BE2C (cell line): ENCODE measurements at regions not wholly inside any gene's neighbourhood (a gene's known extent, or its start where the extent isn't known, plus 50 kb on each side); places are given as distances from the start of the nearest gene placed in this dataset.

Experiments
- DNase-seq: peaks from one replicate; pipeline ENCODE4 v3.0.0-alpha.2; 2020
- H3K27me3 ChIP-seq: fragments of 250-450 bp; sonication (Bioruptor Pico); 2 replicates; pipeline ENCODE4 v1.5.1; 2020; ENCODE audit warnings: mild to moderate bottlenecking
- H3K36me3 ChIP-seq: fragments of 250-450 bp; sonication (Bioruptor Pico); 2 replicates; pipeline ENCODE4 v1.5.1; 2020; ENCODE audit warnings: mild to moderate bottlenecking
- H3K4me1 ChIP-seq: fragments of 250-450 bp; sonication (Bioruptor Pico); 2 replicates; pipeline ENCODE4 v1.5.1; 2020
- H3K4me3 ChIP-seq: 2 replicates; pipeline ENCODE4 v1.5.1; 2011; ENCODE audit warnings: low read depth, low read length
- H3K9me3 ChIP-seq: fragments of 250-450 bp; sonication (Bioruptor Pico); 2 replicates; pipeline ENCODE4 v1.5.1; 2020
- CTCF ChIP-seq: IDR thresholded peaks from 2 replicates; pipeline ENCODE4 v1.5.1; 2012; ENCODE audit warnings: mild to moderate bottlenecking, low read depth, low read length

DNA sequence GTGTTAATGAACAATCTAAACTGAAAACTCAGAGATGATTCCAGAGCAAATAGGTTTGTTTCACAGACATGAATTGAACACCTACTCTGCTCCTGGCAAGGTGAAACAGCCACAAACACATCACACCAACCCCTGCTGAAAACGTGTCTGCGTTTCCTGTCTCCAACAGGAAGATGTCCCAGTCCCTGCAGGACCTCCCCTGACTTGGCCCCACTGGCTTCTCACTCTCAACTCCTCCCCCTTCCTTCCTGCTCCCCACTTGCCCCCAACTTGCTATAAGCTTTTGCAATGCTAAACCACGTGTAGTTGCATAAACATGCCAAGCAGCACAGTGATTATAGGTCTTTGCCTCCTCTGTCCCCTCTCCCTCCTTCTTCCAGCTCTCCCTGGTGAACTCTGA lies 567.6 kb downstream of the BCL11B start:
- H3K4me1 ChIP-seq = no peaks in the 10 kb centered on the region
- no peaks in the 10 kb centered on the region for H3K27me3 ChIP-seq
- no peak overlapping the region for H3K4me3 ChIP-seq
- no peaks in the 10 kb centered on the region for H3K36me3 ChIP-seq
- no peak for TF ChIP-seq CTCF
- no peak for DNase-seq
- 0 out of 2 replicates have a peak, but pooled peaks cover 2% of the 10 kb centered on the region for H3K9me3 ChIP-seq

DNA sequence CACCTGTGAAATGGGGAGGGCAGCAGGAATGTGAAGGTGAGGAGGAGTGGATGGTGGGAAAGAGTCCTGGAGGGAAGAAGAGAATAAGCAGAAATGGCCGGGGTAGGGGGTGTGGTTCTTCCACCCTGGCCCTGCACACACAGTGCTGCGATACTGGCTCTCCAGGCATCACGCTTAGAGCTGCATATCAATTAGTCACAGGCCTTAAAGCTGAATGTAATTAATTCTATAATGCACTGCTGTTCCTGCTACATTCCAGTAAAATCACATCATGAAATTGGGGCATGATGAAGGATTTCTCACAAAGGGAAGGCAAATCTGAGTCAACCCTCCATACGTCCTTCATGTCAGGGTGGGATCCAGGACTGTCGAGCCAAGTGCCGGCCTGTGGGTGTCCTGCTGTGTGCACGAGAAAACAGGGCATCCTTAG lies 566.1 kb downstream of the BCL11B start:
- no peak overlapping the region for H3K4me3 ChIP-seq
- H3K36me3 ChIP-seq = no peaks in the 10 kb centered on the region
- no peaks in the 10 kb centered on the region for H3K9me3 ChIP-seq
- DNase-seq = no peak
- no peak for TF ChIP-seq CTCF
- no peaks in the 10 kb centered on the region for H3K4me1 ChIP-seq
- H3K27me3 ChIP-seq = no peaks in the 10 kb centered on the region

- TF ChIP-seq CTCF = no peak
- Histone ChIP-seq H3K36me3 (no peaks in the 10 kb centered on the region), H3K27me3 (no peaks in the 10 kb centered on the region), H3K9me3 (no peaks in the 10 kb centered on the region), H3K4me1 (no peaks in the 10 kb centered on the region), H3K4me3 (no peak overlapping the region)
- DNase-seq = no peak
These were observed 564.5 kb downstream of the BCL11B start for GRCh38 chr14:98707522-98707921.

GRCh38 chr14:98708555-98708954 lies 563.4 kb downstream of the BCL11B start:
- no peaks in the 10 kb centered on the region for H3K27me3 ChIP-seq
- no peaks in the 10 kb centered on the region for H3K36me3 ChIP-seq
- H3K4me1 ChIP-seq = no peaks in the 10 kb centered on the region
- no peaks in the 10 kb centered on the region for H3K9me3 ChIP-seq
- no peak overlapping the region for H3K4me3 ChIP-seq
- no peak for DNase-seq
- TF ChIP-seq CTCF = no peak

- Histone ChIP-seq H3K27me3 (no peaks in the 10 kb centered on the region), H3K4me3 (no peak overlapping the region), H3K9me3 (no peaks in the 10 kb centered on the region; the same call in 1 of the 2 replicates), H3K36me3 (no peaks in the 10 kb centered on the region), H3K4me1 (no peaks in the 10 kb centered on the region)
- no peak for TF ChIP-seq CTCF
- DNase-seq = no peak
These were observed 560.5 kb downstream of the BCL11B start for GRCh38 chr14:98711453-98711852.

DNA sequence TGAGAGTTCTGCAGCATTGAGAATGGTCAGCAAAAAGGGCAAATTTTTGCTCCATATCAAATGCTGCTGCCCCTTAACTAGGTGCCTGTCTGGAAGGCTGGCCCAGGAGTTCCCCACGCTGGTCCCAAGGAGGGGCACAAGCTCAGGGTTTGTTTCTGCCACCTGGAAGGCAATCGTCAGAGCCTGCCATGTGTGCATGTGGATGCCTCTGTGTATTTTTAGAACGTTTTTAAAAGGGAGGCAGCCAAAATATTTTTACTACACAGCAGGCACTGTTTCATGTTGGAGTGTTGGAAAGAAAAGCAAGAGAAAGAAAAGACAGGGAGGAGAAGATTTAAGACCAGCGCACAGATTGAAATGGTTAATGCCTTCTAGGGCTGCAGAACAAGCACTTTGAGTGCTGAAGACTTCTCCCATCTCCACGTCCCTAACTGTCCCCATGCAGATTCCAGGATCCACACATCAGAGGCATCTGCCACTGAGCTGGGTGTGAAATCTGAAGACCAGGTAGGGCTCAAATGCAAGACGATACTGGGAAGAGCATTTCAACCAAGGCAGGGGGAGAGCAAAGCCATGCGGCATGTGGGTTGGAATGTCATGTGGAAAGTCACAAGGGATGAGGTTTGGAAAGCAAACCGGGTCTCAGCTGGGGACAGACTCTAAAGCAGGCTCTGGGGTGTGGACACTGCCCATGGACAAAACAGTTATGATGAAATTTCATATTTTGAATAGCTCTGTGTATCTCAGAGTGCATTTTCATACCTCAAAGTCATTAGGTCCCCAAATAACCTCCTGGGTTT lies 557.2 kb downstream of the BCL11B start:
- no peaks in the 10 kb centered on the region; the same call in 1 of the 2 replicates for H3K9me3 ChIP-seq
- H3K4me1 ChIP-seq = no peaks in the 10 kb centered on the region
- H3K4me3 ChIP-seq = no peak overlapping the region
- DNase-seq = no peak
- no peaks in the 10 kb centered on the region for H3K36me3 ChIP-seq
- no peaks in the 10 kb centered on the region for H3K27me3 ChIP-seq
- no peak for TF ChIP-seq CTCF
